Ascending aorta (tissue), 2 donors: ENCODE measurements at regions not wholly inside any gene's neighbourhood (a gene's known extent, or its start where the extent isn't known, plus 50 kb on each side); places are given as distances from the start of the nearest gene placed in this dataset.

Experiments
- DNase-seq, 2 donors: peaks; one replicate each; pipeline ENCODE4 v3.0.0-alpha.2; 2019; ENCODE audit warnings: low spot score in 2 of 2
- H3K27ac ChIP-seq, 2 donors: fragments of 200-600 bp; sonication (generic); one replicate each; pipeline ENCODE4 v1.5.1; 2016 to 2017; ENCODE audit warnings: mild to moderate bottlenecking in 1 of 2
- H3K27me3 ChIP-seq: fragments of 200-600 bp; sonication (generic); one replicate; pipeline ENCODE4 v1.5.1; 2017
- H3K36me3 ChIP-seq, 2 donors: fragments of 200-600 bp; sonication (generic); one replicate each; pipeline ENCODE4 v1.5.1; 2016
- H3K4me1 ChIP-seq, 2 donors: fragments of 200-600 bp; sonication (generic); one replicate each; pipeline ENCODE4 v1.5.1; 2016 to 2017; ENCODE audit warnings: mild to moderate bottlenecking in 1 of 2
- H3K4me3 ChIP-seq, 2 donors: fragments of 200-600 bp; sonication (generic); one replicate each; pipeline ENCODE4 v1.5.1; 2016 to 2017; ENCODE audit warnings: mild to moderate bottlenecking in 1 of 2
- H3K9me3 ChIP-seq, 2 donors: fragments of 200-600 bp; sonication (generic); one replicate each; pipeline ENCODE4 v1.5.1; 2016
- CTCF ChIP-seq, 3 experiments: fragments of 200-600 bp in 2 of 3; fragments of 450-650 bp in 1 of 3; sonication (generic) in 2 of 3; IDR thresholded peaks; one replicate each; pipeline ENCODE4 v1.5.1; 2016 to 2019; ENCODE audit warnings: antibody characterized with exemption in 3 of 3, mild to moderate bottlenecking in 1 of 3, moderate library complexity in 1 of 3
- intact Hi-C: fragments of 100-400 bp; cut with DNase I; formaldehyde crosslinking; loops from one replicate; pipeline ENCODE4 v1.15.1; 2023

- intact Hi-C loops = no loop called here
- Histone ChIP-seq H3K4me1 (no peaks in the 10 kb centered on the region), H3K4me3 (no peak overlapping the region), H3K27ac (no peak overlapping the region), H3K27me3 (no peaks in the 10 kb centered on the region), H3K9me3 (no peaks in the 10 kb centered on the region), H3K36me3 (no peaks in the 10 kb centered on the region)
- no peak for DNase-seq
- TF ChIP-seq CTCF (IDR thresholded peaks at IDR 0.05) = no peak
These were observed 198.1 kb downstream of the LURAP1L start for GRCh38 chr9:12972608-12973589.

- no peak for TF ChIP-seq CTCF (IDR thresholded peaks at IDR 0.05)
- H3K36me3 ChIP-seq = no peaks in the 10 kb centered on the region
- no peak overlapping the region for H3K27ac ChIP-seq
- no peaks in the 10 kb centered on the region for H3K9me3 ChIP-seq
- no peak overlapping the region for H3K4me3 ChIP-seq
- no peaks in the 10 kb centered on the region for H3K27me3 ChIP-seq
- intact Hi-C loops = no loop called here
- DNase-seq = no peak
- H3K4me1 ChIP-seq = no peaks in the 10 kb centered on the region
These were observed 198.9 kb downstream of the LURAP1L start for GRCh38 chr9:12973710-12974109.

GRCh38 chr9:12974671-12975070, 199.9 kb downstream of the LURAP1L start:
- H3K9me3 ChIP-seq = no peaks in the 10 kb centered on the region
- H3K27ac ChIP-seq = no peak overlapping the region
- no peaks in the 10 kb centered on the region for H3K36me3 ChIP-seq
- H3K27me3 ChIP-seq = no peaks in the 10 kb centered on the region
- H3K4me3 ChIP-seq = no peak overlapping the region
- intact Hi-C loops = no loop called here
- DNase-seq = no peak
- TF ChIP-seq CTCF (IDR thresholded peaks at IDR 0.05) = no peak
- H3K4me1 ChIP-seq = no peaks in the 10 kb centered on the region

- Histone ChIP-seq H3K4me3 (no peak overlapping the region), H3K36me3 (no peaks in the 10 kb centered on the region), H3K27me3 (no peaks in the 10 kb centered on the region), H3K4me1 (no peaks in the 10 kb centered on the region), H3K27ac (no peak overlapping the region), H3K9me3 (no peaks in the 10 kb centered on the region)
- no peak for TF ChIP-seq CTCF (IDR thresholded peaks at IDR 0.05)
- intact Hi-C loops = no loop called here
- no peak for DNase-seq
These were observed 200.7 kb downstream of the LURAP1L start for GRCh38 chr9:12975496-12975895.

GRCh38 chr9:12980085-12980851, 205.4 kb downstream of the LURAP1L start:
- H3K9me3 ChIP-seq = no peaks in the 10 kb centered on the region
- H3K36me3 ChIP-seq = no peaks in the 10 kb centered on the region
- no peak for TF ChIP-seq CTCF (IDR thresholded peaks at IDR 0.05)
- DNase-seq = no peak
- intact Hi-C loops = no loop called here
- no peak overlapping the region for H3K4me3 ChIP-seq
- H3K27me3 ChIP-seq = no peaks in the 10 kb centered on the region
- H3K27ac ChIP-seq = no peak overlapping the region
- no peaks in the 10 kb centered on the region for H3K4me1 ChIP-seq
